ENCODE measurements at regions not wholly inside any gene's neighbourhood (a gene's known extent, or its start where the extent isn't known, plus 50 kb on each side); places are given as distances from the start of the nearest gene placed in this dataset.

- no TSS peak for BruUV-seq (replicated peaks)
- H3K4me3 Mint-ChIP-seq (ENCODE audit: unreplicated experiment): no peak overlapping the region
- TF ChIP-seq CTCF (IDR thresholded peaks at IDR 0.05; ENCODE audit: unreplicated experiment): no peak
- H3K36me3 Mint-ChIP-seq (ENCODE audit: insufficient read depth, unreplicated experiment): no peaks in the 10 kb centered on the region
- ChIA-PET CTCF (no interaction called here), POLR2A (no interaction called here)
- DNase-seq (ENCODE audit: unreplicated experiment): no peak
- intact Hi-C loops (cut with micrococcal nuclease): no loop called here
- peaks cover 21% of the 10 kb centered on the region for H3K9me3 Mint-ChIP-seq (ENCODE audit: unreplicated experiment)
- H3K27me3 Mint-ChIP-seq (ENCODE audit: insufficient read depth, unreplicated experiment): no peaks in the 10 kb centered on the region
- H3K27ac Mint-ChIP-seq (ENCODE audit: low read depth, unreplicated experiment): no peak overlapping the region
- H3K4me1 Mint-ChIP-seq (ENCODE audit: insufficient read depth, unreplicated experiment): no peaks in the 10 kb centered on the region
Measured at GRCh38 chr16:17983847-17984639, 352.5 kb downstream of the NPIPA8 start.

- ChIA-PET CTCF (interaction anchor here (0.6 kb wide), 1 partner anchor 486 kb away, joined by 3 read pairs; no protein-coding TSS in a partner anchor), POLR2A (no interaction called here)
- H3K4me3 Mint-ChIP-seq (ENCODE audit: unreplicated experiment): no peak overlapping the region
- DNase-seq (ENCODE audit: unreplicated experiment): no peak
- H3K4me1 Mint-ChIP-seq (ENCODE audit: insufficient read depth, unreplicated experiment): no peaks in the 10 kb centered on the region
- no TSS peak for BruUV-seq (replicated peaks)
- no peak for TF ChIP-seq CTCF (IDR thresholded peaks at IDR 0.05; ENCODE audit: unreplicated experiment)
- H3K36me3 Mint-ChIP-seq (ENCODE audit: insufficient read depth, unreplicated experiment): no peaks in the 10 kb centered on the region
- H3K9me3 Mint-ChIP-seq (ENCODE audit: unreplicated experiment): peaks cover 26% of the 10 kb centered on the region
- H3K27me3 Mint-ChIP-seq (ENCODE audit: insufficient read depth, unreplicated experiment): no peaks in the 10 kb centered on the region
- intact Hi-C loops (cut with micrococcal nuclease): no loop called here
- no peak overlapping the region for H3K27ac Mint-ChIP-seq (ENCODE audit: low read depth, unreplicated experiment)
Measured at GRCh38 chr16:17983114-17983513, 353.4 kb downstream of the NPIPA8 start.

- H3K9me3 Mint-ChIP-seq (ENCODE audit: unreplicated experiment): peaks cover 36% of the 10 kb centered on the region
- H3K27ac Mint-ChIP-seq (ENCODE audit: low read depth, unreplicated experiment): no peak overlapping the region
- intact Hi-C loops (cut with micrococcal nuclease): no loop called here
- H3K36me3 Mint-ChIP-seq (ENCODE audit: insufficient read depth, unreplicated experiment): no peaks in the 10 kb centered on the region
- POLR2A ChIA-PET: no interaction called here
- H3K4me3 Mint-ChIP-seq (ENCODE audit: unreplicated experiment): no peak overlapping the region
- TF ChIP-seq CTCF (IDR thresholded peaks at IDR 0.05; ENCODE audit: unreplicated experiment): no peak
- H3K4me1 Mint-ChIP-seq (ENCODE audit: insufficient read depth, unreplicated experiment): no peaks in the 10 kb centered on the region
- DNase-seq (ENCODE audit: unreplicated experiment): no peak
- CTCF ChIA-PET: no interaction called here
- BruUV-seq (replicated peaks): no TSS peak
- H3K27me3 Mint-ChIP-seq (ENCODE audit: insufficient read depth, unreplicated experiment): no peaks in the 10 kb centered on the region
Measured at GRCh38 chr16:17977260-17977659, 359.3 kb downstream of the NPIPA8 start.

- H3K4me3 Mint-ChIP-seq (ENCODE audit: unreplicated experiment): no peak overlapping the region
- POLR2A ChIA-PET: no interaction called here
- H3K27me3 Mint-ChIP-seq (ENCODE audit: insufficient read depth, unreplicated experiment): no peaks in the 10 kb centered on the region
- no peaks in the 10 kb centered on the region for H3K36me3 Mint-ChIP-seq (ENCODE audit: insufficient read depth, unreplicated experiment)
- intact Hi-C loops (cut with micrococcal nuclease): no loop called here
- CTCF ChIA-PET: no interaction called here
- TF ChIP-seq CTCF (IDR thresholded peaks at IDR 0.05; ENCODE audit: unreplicated experiment): no peak
- no peak overlapping the region for H3K27ac Mint-ChIP-seq (ENCODE audit: low read depth, unreplicated experiment)
- no peak for DNase-seq (ENCODE audit: unreplicated experiment)
- H3K9me3 Mint-ChIP-seq (ENCODE audit: unreplicated experiment): peaks cover 16% of the 10 kb centered on the region
- BruUV-seq (replicated peaks): no TSS peak
- no peaks in the 10 kb centered on the region for H3K4me1 Mint-ChIP-seq (ENCODE audit: insufficient read depth, unreplicated experiment)
Measured at GRCh38 chr16:17972460-17972943, 364.0 kb downstream of the NPIPA8 start.

Measured in MCF 10A (cell line).